ENCODE measurements at regions not wholly inside any gene's neighbourhood (a gene's known extent, or its start where the extent isn't known, plus 50 kb on each side); places are given as distances from the start of the nearest gene placed in this dataset.

- TF ChIP-seq GABPA (IDR thresholded peaks at IDR 0.05 in 1 of 2, conservative IDR thresholded peaks at IDR 0.05 in 1 of 2) (no peak), CTCF (IDR thresholded peaks at IDR 0.05; ENCODE audit: low read depth, low read length, missing input control) (no peak), RAD21 (IDR thresholded peaks at IDR 0.05) (no peak), SP1 (IDR thresholded peaks at IDR 0.05) (no peak), YY1 (IDR thresholded peaks at IDR 0.05) (no peak), JUND (IDR thresholded peaks at IDR 0.05) (no peak)
- TF ChIP-seq, protein P1, sequence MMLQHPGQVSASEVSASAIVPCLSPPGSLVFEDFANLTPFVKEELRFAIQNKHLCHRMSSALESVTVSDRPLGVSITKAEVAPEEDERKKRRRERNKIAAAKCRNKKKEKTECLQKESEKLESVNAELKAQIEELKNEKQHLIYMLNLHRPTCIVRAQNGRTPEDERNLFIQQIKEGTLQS (IDR thresholded peaks at IDR 0.05), result no peak
- TF ChIP-seq, protein P2, sequence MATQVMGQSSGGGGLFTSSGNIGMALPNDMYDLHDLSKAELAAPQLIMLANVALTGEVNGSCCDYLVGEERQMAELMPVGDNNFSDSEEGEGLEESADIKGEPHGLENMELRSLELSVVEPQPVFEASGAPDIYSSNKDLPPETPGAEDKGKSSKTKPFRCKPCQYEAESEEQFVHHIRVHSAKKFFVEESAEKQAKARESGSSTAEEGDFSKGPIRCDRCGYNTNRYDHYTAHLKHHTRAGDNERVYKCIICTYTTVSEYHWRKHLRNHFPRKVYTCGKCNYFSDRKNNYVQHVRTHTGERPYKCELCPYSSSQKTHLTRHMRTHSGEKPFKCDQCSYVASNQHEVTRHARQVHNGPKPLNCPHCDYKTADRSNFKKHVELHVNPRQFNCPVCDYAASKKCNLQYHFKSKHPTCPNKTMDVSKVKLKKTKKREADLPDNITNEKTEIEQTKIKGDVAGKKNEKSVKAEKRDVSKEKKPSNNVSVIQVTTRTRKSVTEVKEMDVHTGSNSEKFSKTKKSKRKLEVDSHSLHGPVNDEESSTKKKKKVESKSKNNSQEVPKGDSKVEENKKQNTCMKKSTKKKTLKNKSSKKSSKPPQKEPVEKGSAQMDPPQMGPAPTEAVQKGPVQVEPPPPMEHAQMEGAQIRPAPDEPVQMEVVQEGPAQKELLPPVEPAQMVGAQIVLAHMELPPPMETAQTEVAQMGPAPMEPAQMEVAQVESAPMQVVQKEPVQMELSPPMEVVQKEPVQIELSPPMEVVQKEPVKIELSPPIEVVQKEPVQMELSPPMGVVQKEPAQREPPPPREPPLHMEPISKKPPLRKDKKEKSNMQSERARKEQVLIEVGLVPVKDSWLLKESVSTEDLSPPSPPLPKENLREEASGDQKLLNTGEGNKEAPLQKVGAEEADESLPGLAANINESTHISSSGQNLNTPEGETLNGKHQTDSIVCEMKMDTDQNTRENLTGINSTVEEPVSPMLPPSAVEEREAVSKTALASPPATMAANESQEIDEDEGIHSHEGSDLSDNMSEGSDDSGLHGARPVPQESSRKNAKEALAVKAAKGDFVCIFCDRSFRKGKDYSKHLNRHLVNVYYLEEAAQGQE (IDR thresholded peaks at IDR 0.05), result no peak
- TF ChIP-seq, protein P3, sequence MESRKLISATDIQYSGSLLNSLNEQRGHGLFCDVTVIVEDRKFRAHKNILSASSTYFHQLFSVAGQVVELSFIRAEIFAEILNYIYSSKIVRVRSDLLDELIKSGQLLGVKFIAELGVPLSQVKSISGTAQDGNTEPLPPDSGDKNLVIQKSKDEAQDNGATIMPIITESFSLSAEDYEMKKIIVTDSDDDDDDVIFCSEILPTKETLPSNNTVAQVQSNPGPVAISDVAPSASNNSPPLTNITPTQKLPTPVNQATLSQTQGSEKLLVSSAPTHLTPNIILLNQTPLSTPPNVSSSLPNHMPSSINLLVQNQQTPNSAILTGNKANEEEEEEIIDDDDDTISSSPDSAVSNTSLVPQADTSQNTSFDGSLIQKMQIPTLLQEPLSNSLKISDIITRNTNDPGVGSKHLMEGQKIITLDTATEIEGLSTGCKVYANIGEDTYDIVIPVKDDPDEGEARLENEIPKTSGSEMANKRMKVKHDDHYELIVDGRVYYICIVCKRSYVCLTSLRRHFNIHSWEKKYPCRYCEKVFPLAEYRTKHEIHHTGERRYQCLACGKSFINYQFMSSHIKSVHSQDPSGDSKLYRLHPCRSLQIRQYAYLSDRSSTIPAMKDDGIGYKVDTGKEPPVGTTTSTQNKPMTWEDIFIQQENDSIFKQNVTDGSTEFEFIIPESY (IDR thresholded peaks at IDR 0.05), result no peak
Measured at GRCh38 chr4:14302021-14302420, 674.5 kb upstream of the BOD1L1 start.

All from liver (tissue), 3 donors.